HepG2 (cell line): ENCODE measurements at regions not wholly inside any gene's neighbourhood (a gene's known extent, or its start where the extent isn't known, plus 50 kb on each side); places are given as distances from the start of the nearest gene placed in this dataset.
"Not testable (repeated sequence)": the region's sequence is repeated elsewhere in the genome, so short reads cannot be mapped to it uniquely, and the experiment has no call there.

Source experiments
- ATAC-seq: fragments of 200-7000 bp; cut with Tn5 transposase; 3 replicates; pipeline ENCODE4 v1.9.1; 2020; ENCODE audit warnings: mild to moderate bottlenecking, moderate library complexity
- BruUV-seq: library from RNA; stranded (reverse); fragments of 400-500 nt; replicated peaks from 2 replicates; lab custom pipeline; 2021; lab: Mats Ljungman, UMichigan
- CTCF ChIA-PET: fragments of 300-600 bp; formaldehyde crosslinking; extraction: SDS; loops from one replicate; lab custom pipeline; 2021; ENCODE audit warnings: low total read pairs, inconsistent platforms, low intra/inter-chr PET ratio; lab: Yijun Ruan, JAX
- POLR2A ChIA-PET: fragments of 350-600 bp; sonication (Branson Sonifier 250); formaldehyde crosslinking; loops from one replicate; lab custom pipeline; 2020; ENCODE audit warnings: antibody characterized with exemption, inconsistent platforms; lab: Yijun Ruan, JAX
- DNase-seq: peaks from one replicate; pipeline ENCODE4 v3.0.0-alpha.2; 2015; ENCODE audit warnings: low spot score
- FAIRE-seq: peaks from 3 replicates; lab custom pipeline; 2011; peaks lifted over from hg19 to GRCh38; lab: Jason Lieb, UNC
- H2AFZ ChIP-seq: one replicate; pipeline ENCODE4 v1.6.1; 2011; ENCODE audit warnings: low read length, inconsistent platforms
- H3K27ac ChIP-seq: fragments of 300-600 bp; 3 replicates; pipeline ENCODE4 v1.8.0; 2011; ENCODE audit warnings: mixed run types, mild to moderate bottlenecking, mixed read lengths, low read length, inconsistent platforms; ENCODE audit not compliant: insufficient read depth; ENCODE audit errors: extremely low read length
- H3K27me3 ChIP-seq, 2 experiments: fragments of 200-600 bp in 1 of 2; 2 replicates in 1 of 2; 3 replicates in 1 of 2; pipeline versions ENCODE4 v1.6.0 to v1.8.0; 2011; ENCODE audit warnings: low read length in 2 of 2, mild to moderate bottlenecking in 2 of 2, moderate library complexity in 2 of 2, inconsistent platforms in 1 of 2; ENCODE audit not compliant: insufficient read depth in 2 of 2, control insufficient read depth in 1 of 2
- H3K36me3 ChIP-seq, 2 experiments: fragments of 200-600 bp in 1 of 2; replicated peaks in 1 of 2; 2 replicates in 1 of 2; 3 replicates in 1 of 2; pipeline versions ENCODE4 v1.5.1 to v1.8.0; 2011; ENCODE audit warnings: low read length in 2 of 2, inconsistent platforms in 1 of 2; ENCODE audit not compliant: insufficient read depth in 2 of 2, control insufficient read depth in 1 of 2
- H3K4me1 ChIP-seq: 2 replicates; pipeline ENCODE4 v1.5.1; 2012; ENCODE audit warnings: low read length, inconsistent platforms; ENCODE audit not compliant: insufficient read depth
- H3K4me2 ChIP-seq: 2 replicates; pipeline ENCODE4 v1.6.0; 2011; ENCODE audit warnings: low read depth, low read length, inconsistent platforms
- H3K4me3 ChIP-seq, 3 experiments: fragments of 200-600 bp in 1 of 3; sonication (generic), shearing (Covaris generic) in 1 of 3; replicated peaks in 1 of 3; 2 replicates each; pipeline ENCODE4 v1.5.1; 2011 to 2016; ENCODE audit warnings: low read length in 3 of 3, inconsistent platforms in 2 of 3, low read depth in 2 of 3, mild to moderate bottlenecking in 2 of 3, control low read depth in 1 of 3, mixed read lengths in 1 of 3; ENCODE audit not compliant: insufficient read depth in 1 of 3
- H3K79me2 ChIP-seq: one replicate; pipeline ENCODE4 v1.6.1; 2011; ENCODE audit warnings: low read length, inconsistent platforms; ENCODE audit not compliant: insufficient read depth
- H3K9ac ChIP-seq: 2 replicates; pipeline ENCODE4 v1.6.0; 2011; ENCODE audit warnings: mild to moderate bottlenecking, low read depth, low read length, inconsistent platforms; ENCODE audit not compliant: insufficient read depth
- H3K9me3 ChIP-seq: 2 replicates; pipeline ENCODE4 v1.5.1; 2012; ENCODE audit warnings: mild to moderate bottlenecking, low read length
- H4K20me1 ChIP-seq: 2 replicates; pipeline ENCODE4 v1.6.0; 2011; ENCODE audit warnings: inconsistent platforms, mild to moderate bottlenecking, low read length, moderate library complexity; ENCODE audit not compliant: insufficient read depth
- FOXK2 ChIP-seq: fragments of 450-650 bp; IDR thresholded peaks from 2 replicates; pipeline ENCODE4 v1.6.1; 2016
- MNT ChIP-seq: fragments of 450-650 bp; IDR thresholded peaks from 2 replicates; pipeline ENCODE4 v1.6.1; 2016
- PCBP1 ChIP-seq: fragments of 200-400 bp; formaldehyde crosslinking; IDR thresholded peaks from 2 replicates; pipeline ENCODE4 v1.6.1; 2017; ENCODE audit warnings: mild to moderate bottlenecking, low read depth, low read length, borderline replicate concordance
- REST ChIP-seq, 2 experiments: IDR thresholded peaks; 2 replicates each; pipeline ENCODE4 v1.6.1; 2011 to 2012; ENCODE audit warnings: low read length in 2 of 2, borderline replicate concordance in 1 of 2, low read depth in 1 of 2, mild to moderate bottlenecking in 1 of 2, moderate library complexity in 1 of 2
- ZNF639 ChIP-seq: conservative IDR thresholded peaks from 2 replicates; pipeline ENCODE4 v1.6.1; 2018; ENCODE audit warnings: missing genetic modification reagents
- WGBS: methylation state at CpG from one replicate; pipeline ENCODE4 v1.1.6; 2017; ENCODE audit warnings: low lambda C conversion rate; 5-methylcytosine and 5-hydroxymethylcytosine counted together
- in situ Hi-C: cut with HindIII; loops from 2 replicates; pipeline ENCODE4 v1.10.0; 2017; ENCODE audit warnings: low pct_unique_long_range_greater_than_20kb; ENCODE audit not compliant: extremely low pct_ligation_motif_present
- intact Hi-C: fragments of 100-400 bp; cut with micrococcal nuclease; formaldehyde crosslinking; loops from one replicate; pipeline ENCODE4 v1.10.0; 2022; ENCODE audit not compliant: unreplicated experiment

- H3K27ac ChIP-seq, result no peak overlapping the region
- H4K20me1 ChIP-seq, result no peaks in the 10 kb centered on the region
- no peaks in the 10 kb centered on the region for H3K4me1 ChIP-seq
- DNase-seq, result no peak
- no peaks in the 10 kb centered on the region for H3K27me3 ChIP-seq
- TF ChIP-seq FOXK2 (no peak), ZNF639 (no peak), MNT (peak; percentile 94), PCBP1 (no peak), REST (IDR thresholded peaks at IDR 0.05; ENCODE audit: borderline replicate concordance in 1 of 2, low read depth in 1 of 2, low read length in 2 of 2) (no peak)
- no peak overlapping the region for H3K4me3 ChIP-seq
- no peaks in the 10 kb centered on the region for H3K79me2 ChIP-seq
- POLR2A ChIA-PET, result no interaction called here
- peaks cover 50% of the 10 kb centered on the region for H3K9me3 ChIP-seq
- no peak overlapping the region for H2AFZ ChIP-seq
- no peak for FAIRE-seq
- in situ Hi-C loops, result no loop called here
- H3K9ac ChIP-seq, result no peak overlapping the region
- H3K36me3 ChIP-seq, result no peaks in the 10 kb centered on the region
- ATAC-seq, result no peak
- intact Hi-C loops, result no loop called here
- CTCF ChIA-PET, result no interaction called here
- no TSS peak for BruUV-seq
- no peak overlapping the region for H3K4me2 ChIP-seq
Measured at GRCh38 chr13:38072696-38073095, 203.1 kb upstream of the TRPC4 start.

- H3K4me3 ChIP-seq, H4K20me1 ChIP-seq, intact Hi-C loops, H3K36me3 ChIP-seq, in situ Hi-C loops, H3K79me2 ChIP-seq, H3K27ac ChIP-seq, H2AFZ ChIP-seq, DNase-seq, CTCF ChIA-PET, ATAC-seq, POLR2A ChIA-PET, BruUV-seq, H3K4me1 ChIP-seq, H3K27me3 ChIP-seq, H3K4me2 ChIP-seq, FAIRE-seq, H3K9ac ChIP-seq: not testable (repeated sequence)
- H3K9me3 ChIP-seq, result peaks cover 38% of the 10 kb centered on the region
- 20% methylated on average over 5 of the region's 5 CpGs for WGBS
Measured at GRCh38 chr13:38071340-38071739, 201.8 kb upstream of the TRPC4 start.
